CD4-positive, alpha-beta T cell (primary cell): ENCODE measurements at regions not wholly inside any gene's neighbourhood (a gene's known extent, or its start where the extent isn't known, plus 50 kb on each side); places are given as distances from the start of the nearest gene placed in this dataset.

Experiments used
- ATAC-seq: fragments of 200-7000 bp; cut with Tn5 transposase; one replicate; pipeline ENCODE4 v1.10.0; 2022; ENCODE audit warnings: mild to moderate bottlenecking; ENCODE audit not compliant: poor library complexity
- CTCF ChIA-PET: fragments of 350-600 bp; sonication (Branson Sonifier 250); formaldehyde crosslinking; loops from one replicate; lab custom pipeline; 2021; ENCODE audit warnings: antibody characterized with exemption, inconsistent platforms; lab: Charles Lee
- POLR2A ChIA-PET: fragments of 350-600 bp; sonication (Branson Sonifier 250); formaldehyde crosslinking; loops from one replicate; lab custom pipeline; 2021; ENCODE audit warnings: antibody characterized with exemption, inconsistent platforms; lab: Charles Lee
- DNase-seq, 14 experiments: peaks; one replicate each; pipeline ENCODE4 v3.0.0-alpha.2; 2013 to 2020; ENCODE audit warnings: mixed read lengths in 2 of 14
- H3K27ac ChIP-seq, 2 donors: one replicate each; pipeline versions ENCODE4 v1.5.1 to v1.7.0; 2013; ENCODE audit warnings: low read length in 2 of 2, low read depth in 1 of 2, mild to moderate bottlenecking in 1 of 2
- H3K27me3 ChIP-seq, 2 experiments: 1 replicate in 1 of 2; 2 replicates in 1 of 2; pipeline versions ENCODE4 v1.6.1 to v1.7.0; 2013; ENCODE audit warnings: low read length in 2 of 2, control low read depth in 1 of 2, mild to moderate bottlenecking in 1 of 2, moderate library complexity in 1 of 2; ENCODE audit not compliant: insufficient read depth in 2 of 2, control insufficient read depth in 1 of 2
- H3K36me3 ChIP-seq: one replicate; pipeline ENCODE4 v1.6.1; 2013; ENCODE audit warnings: low read length, control low read depth; ENCODE audit not compliant: insufficient read depth
- H3K4me1 ChIP-seq: one replicate; pipeline ENCODE4 v1.6.1; 2013; ENCODE audit warnings: low read length, control low read depth; ENCODE audit not compliant: insufficient read depth
- H3K4me3 ChIP-seq: one replicate; pipeline ENCODE4 v1.5.1; 2013; ENCODE audit warnings: mild to moderate bottlenecking, low read length, moderate library complexity
- H3K9me3 ChIP-seq, 2 experiments: 1 replicate in 1 of 2; 2 replicates in 1 of 2; pipeline versions ENCODE4 v1.6.1 to v1.7.0; 2013; ENCODE audit warnings: low read length in 2 of 2, mild to moderate bottlenecking in 2 of 2, control low read depth in 1 of 2, moderate library complexity in 1 of 2; ENCODE audit not compliant: control insufficient read depth in 1 of 2, insufficient read depth in 1 of 2
- H3K27ac Mint-ChIP-seq: one replicate; pipeline ENCODE4 v1.8.0; 2020; ENCODE audit warnings: mixed read lengths
- H3K27me3 Mint-ChIP-seq: one replicate; pipeline ENCODE4 v1.8.0; 2021; ENCODE audit warnings: mixed read lengths
- H3K36me3 Mint-ChIP-seq: one replicate; pipeline ENCODE4 v1.8.0; 2021; ENCODE audit warnings: low read depth, mixed read lengths
- H3K4me1 Mint-ChIP-seq: one replicate; pipeline ENCODE4 v1.8.0; 2021; ENCODE audit warnings: low read depth, mixed read lengths
- H3K4me3 Mint-ChIP-seq: one replicate; pipeline ENCODE4 v1.8.0; 2020; ENCODE audit warnings: mild to moderate bottlenecking, mixed read lengths
- H3K9me3 Mint-ChIP-seq: one replicate; pipeline ENCODE4 v1.8.0; 2020; ENCODE audit warnings: mixed read lengths
- CTCF ChIP-seq: fragments of 200-600 bp; IDR thresholded peaks from one replicate; pipeline ENCODE4 v1.8.0; 2022; ENCODE audit warnings: antibody characterized with exemption, mild to moderate bottlenecking
- intact Hi-C, 2 experiments: fragments of 100-400 bp; cut with DNase I in 1 of 2; cut with micrococcal nuclease in 1 of 2; formaldehyde crosslinking; loops; one replicate each; pipeline versions ENCODE4 v1.15.1 to v1.9.0; 2023 to 2025; cut with DNase I, micrococcal nuclease

GRCh38 chr6:135627092-135627715 is 129.7 kb upstream of the AHI1 start:
- no peak for TF ChIP-seq CTCF
- Mint-ChIP-seq H3K9me3 (no peaks in the 10 kb centered on the region), H3K4me1 (peaks cover 12% of the 10 kb centered on the region), H3K36me3 (no peaks in the 10 kb centered on the region), H3K27me3 (no peaks in the 10 kb centered on the region), H3K27ac (no peak overlapping the region), H3K4me3 (no peak overlapping the region)
- H3K27me3 ChIP-seq: no peaks in the 10 kb centered on the region
- CTCF ChIA-PET: no interaction called here
- intact Hi-C loops: no loop called here
- DNase-seq: no peak
- H3K9me3 ChIP-seq: no peaks in the 10 kb centered on the region
- no peaks in the 10 kb centered on the region for H3K4me1 ChIP-seq
- POLR2A ChIA-PET: no interaction called here
- no peak overlapping the region for H3K27ac ChIP-seq
- H3K36me3 ChIP-seq: no peaks in the 10 kb centered on the region
- no peak for ATAC-seq
- no peak overlapping the region for H3K4me3 ChIP-seq

- H3K9me3 Mint-ChIP-seq: no peaks in the 10 kb centered on the region
- H3K27me3 ChIP-seq: no peaks in the 10 kb centered on the region
- no peaks in the 10 kb centered on the region for H3K36me3 ChIP-seq
- H3K4me3 Mint-ChIP-seq: no peak overlapping the region
- no peak for TF ChIP-seq CTCF
- no peak for DNase-seq
- H3K36me3 Mint-ChIP-seq: no peaks in the 10 kb centered on the region
- H3K27me3 Mint-ChIP-seq: no peaks in the 10 kb centered on the region
- no peak overlapping the region for H3K27ac ChIP-seq
- H3K4me1 ChIP-seq: no peaks in the 10 kb centered on the region
- intact Hi-C loops: no loop called here
- no peak overlapping the region for H3K4me3 ChIP-seq
- H3K4me1 Mint-ChIP-seq: no peaks in the 10 kb centered on the region
- H3K27ac Mint-ChIP-seq: no peak overlapping the region
- ATAC-seq: no peak
- no peaks in the 10 kb centered on the region for H3K9me3 ChIP-seq
- ChIA-PET CTCF (no interaction called here), POLR2A (no interaction called here)
Observed at GRCh38 chr6:135630789-135631376, 133.3 kb upstream of the AHI1 start.

GRCh38 chr6:135631821-135632220 is 134.3 kb upstream of the AHI1 start:
- Mint-ChIP-seq H3K27ac (no peak overlapping the region), H3K9me3 (no peaks in the 10 kb centered on the region), H3K27me3 (no peaks in the 10 kb centered on the region), H3K36me3 (no peaks in the 10 kb centered on the region), H3K4me3 (no peak overlapping the region), H3K4me1 (no peaks in the 10 kb centered on the region)
- Histone ChIP-seq H3K27me3 (no peaks in the 10 kb centered on the region), H3K4me1 (no peaks in the 10 kb centered on the region), H3K9me3 (no peaks in the 10 kb centered on the region), H3K36me3 (no peaks in the 10 kb centered on the region), H3K4me3 (no peak overlapping the region), H3K27ac (no peak overlapping the region)
- no peak for TF ChIP-seq CTCF
- DNase-seq (no peak), ATAC-seq (no peak)
- POLR2A ChIA-PET: no interaction called here
- CTCF ChIA-PET: interaction anchor here (0.6 kb wide), 1 partner anchor 617 kb away, joined by 3 read pairs; no protein-coding TSS in a partner anchor
- intact Hi-C loops: no loop called here
